Skeletal muscle cell (primary cell): ENCODE measurements at regions not wholly inside any gene's neighbourhood (a gene's known extent, or its start where the extent isn't known, plus 50 kb on each side); places are given as distances from the start of the nearest gene placed in this dataset.
"Not testable (repeated sequence)": the region's sequence is repeated elsewhere in the genome, so short reads cannot be mapped to it uniquely, and the experiment has no call there.

ENCODE experiments used
- DNase-seq: peaks from one replicate; pipeline ENCODE4 v3.0.0-alpha.2; 2010; ENCODE audit warnings: low read depth
- H3K4me3 ChIP-seq: 2 replicates; pipeline ENCODE4 v1.5.1; 2011; ENCODE audit warnings: low read depth, mild to moderate bottlenecking, control low read depth, low read length, moderate library complexity

GRCh38 chr2:183426825-183427224, 302.6 kb downstream of the NUP35 start:
- DNase-seq, result no peak
- H3K4me3 ChIP-seq, result no peak overlapping the region

- H3K4me3 ChIP-seq, result no peak overlapping the region
- no peak for DNase-seq
Observed at GRCh38 chr2:183427558-183427957, 303.3 kb downstream of the NUP35 start.

GRCh38 chr2:183428881-183429280, 304.6 kb downstream of the NUP35 start:
- no peak for DNase-seq
- no peak overlapping the region for H3K4me3 ChIP-seq

- DNase-seq, result no peak
- no peak overlapping the region for H3K4me3 ChIP-seq
Observed at GRCh38 chr2:183438541-183438940, 314.3 kb downstream of the NUP35 start.

- peak; percentile 36 for DNase-seq
- no peak overlapping the region for H3K4me3 ChIP-seq
Observed at GRCh38 chr2:183455056-183455455, 330.8 kb downstream of the NUP35 start.

GRCh38 chr2:183456177-183456576, 331.9 kb downstream of the NUP35 start:
- no peak overlapping the region for H3K4me3 ChIP-seq
- no peak for DNase-seq

- no peak for DNase-seq
- no peak overlapping the region for H3K4me3 ChIP-seq
Observed at GRCh38 chr2:183458460-183458859, 334.2 kb downstream of the NUP35 start.

- peak; percentile 10 for DNase-seq
- H3K4me3 ChIP-seq, result no peak overlapping the region
Observed at GRCh38 chr2:183459466-183459865, 335.2 kb downstream of the NUP35 start.

- no peak for DNase-seq
- H3K4me3 ChIP-seq, result no peak overlapping the region
Observed at GRCh38 chr2:183463821-183464220, 339.6 kb downstream of the NUP35 start.

GRCh38 chr2:183465048-183465447, 340.8 kb downstream of the NUP35 start:
- no peak for DNase-seq
- H3K4me3 ChIP-seq, result no peak overlapping the region

GRCh38 chr2:183474912-183475695, 350.9 kb downstream of the NUP35 start:
- DNase-seq, result no peak
- no peak overlapping the region for H3K4me3 ChIP-seq

GRCh38 chr2:183476490-183476889, 352.2 kb downstream of the NUP35 start:
- H3K4me3 ChIP-seq, result no peak overlapping the region
- no peak for DNase-seq

- no peak overlapping the region for H3K4me3 ChIP-seq
- DNase-seq, result no peak
Observed at GRCh38 chr2:183477296-183477695, 353.1 kb downstream of the NUP35 start.

GRCh38 chr2:183478941-183479595, 354.8 kb downstream of the NUP35 start:
- not testable (repeated sequence) for DNase-seq, H3K4me3 ChIP-seq

GRCh38 chr2:183487326-183487725, 363.1 kb downstream of the NUP35 start:
- no peak for DNase-seq
- no peak overlapping the region for H3K4me3 ChIP-seq

- DNase-seq, result no peak
- H3K4me3 ChIP-seq, result no peak overlapping the region
Observed at GRCh38 chr2:183488421-183488820, 364.2 kb downstream of the NUP35 start.

- DNase-seq, result no peak
- H3K4me3 ChIP-seq, result no peak overlapping the region
Observed at GRCh38 chr2:183490489-183490888, 366.2 kb downstream of the NUP35 start.

GRCh38 chr2:183490914-183491313, 366.7 kb downstream of the NUP35 start:
- DNase-seq, result peak; percentile 71
- H3K4me3 ChIP-seq, result no peak overlapping the region

- DNase-seq, result peak; percentile 5
- H3K4me3 ChIP-seq, result no peak overlapping the region
Observed at GRCh38 chr2:183493040-183493439, 368.8 kb downstream of the NUP35 start.

- no peak for DNase-seq
- H3K4me3 ChIP-seq, result no peak overlapping the region
Observed at GRCh38 chr2:183495079-183495478, 370.8 kb downstream of the NUP35 start.
